Neural cell (in vitro differentiated cells): ENCODE measurements at regions not wholly inside any gene's neighbourhood (a gene's known extent, or its start where the extent isn't known, plus 50 kb on each side); places are given as distances from the start of the nearest gene placed in this dataset.
"Not testable (repeated sequence)": the region's sequence is repeated elsewhere in the genome, so short reads cannot be mapped to it uniquely, and the experiment has no call there.

Source experiments
- H2AFZ ChIP-seq: fragments of 200-600, 300-800 bp; sonication (generic), shearing (Covaris generic); 2 replicates; pipeline ENCODE4 v1.6.0; 2014; ENCODE audit warnings: low read depth, mild to moderate bottlenecking, antibody characterized with exemption, low read length, moderate library complexity
- H3F3A ChIP-seq: fragments of 200-600 bp; shearing (Covaris generic); 2 replicates; pipeline ENCODE4 v1.6.1; 2016; ENCODE audit warnings: mild to moderate bottlenecking, moderate library complexity, mixed read lengths, antibody characterized with exemption, low read length; ENCODE audit not compliant: insufficient read depth, poor library complexity, severe bottlenecking
- H3K27ac ChIP-seq: fragments of 200-600, 300-800 bp; sonication (generic), shearing (Covaris generic); 2 replicates; pipeline ENCODE4 v1.5.1; 2014; ENCODE audit warnings: mild to moderate bottlenecking, low read length, moderate library complexity
- H3K27me3 ChIP-seq: fragments of 300-800, 200-600 bp; sonication (generic), shearing (Covaris generic); 2 replicates; pipeline ENCODE4 v1.6.0; 2014; ENCODE audit warnings: mild to moderate bottlenecking, low read depth, low read length, moderate library complexity; ENCODE audit not compliant: insufficient read depth
- H3K36me3 ChIP-seq: fragments of 300-800, 200-600 bp; sonication (generic), shearing (Covaris generic); 2 replicates; pipeline ENCODE4 v1.5.1; 2014; ENCODE audit warnings: mild to moderate bottlenecking, antibody characterized with exemption, low read length, moderate library complexity; ENCODE audit not compliant: insufficient read depth
- H3K4me2 ChIP-seq: fragments of 300-800, 200-600 bp; sonication (generic), shearing (Covaris generic); 2 replicates; pipeline ENCODE4 v1.6.0; 2014; ENCODE audit warnings: mild to moderate bottlenecking, low read length
- H3K4me3 ChIP-seq: fragments of 300-800, 200-600 bp; sonication (generic), shearing (Covaris generic); 2 replicates; pipeline ENCODE4 v1.5.1; 2014; ENCODE audit warnings: mild to moderate bottlenecking, low read length, moderate library complexity
- H3K79me2 ChIP-seq: fragments of 200-600 bp; shearing (Covaris generic); replicated peaks from 2 replicates; pipeline ENCODE4 v1.6.0; 2014; ENCODE audit warnings: mild to moderate bottlenecking, low read length, moderate library complexity; ENCODE audit not compliant: insufficient read depth
- H3K9ac ChIP-seq: fragments of 300-800, 200-600 bp; sonication (generic), shearing (Covaris generic); 2 replicates; pipeline ENCODE4 v1.6.1; 2016; ENCODE audit warnings: mild to moderate bottlenecking, low read length, mixed read lengths
- H3K9me2 ChIP-seq: fragments of 200-600 bp; shearing (Covaris generic); 2 replicates; pipeline ENCODE4 v1.6.1; 2016; ENCODE audit warnings: mild to moderate bottlenecking, low read length, mixed read lengths; ENCODE audit not compliant: insufficient read depth
- H3K9me3 ChIP-seq: fragments of 200-600, 300-800 bp; sonication (generic), shearing (Covaris generic); 2 replicates; pipeline ENCODE4 v1.6.1; 2016; ENCODE audit warnings: mild to moderate bottlenecking, mixed run types, low read length, moderate library complexity, mixed read lengths
- H4K20me1 ChIP-seq: fragments of 200-600 bp; shearing (Covaris generic); 2 replicates; pipeline ENCODE4 v1.6.1; 2016; ENCODE audit warnings: mild to moderate bottlenecking, mixed run types; ENCODE audit not compliant: insufficient read depth
- EP300 ChIP-seq: fragments of 450-650 bp; conservative IDR thresholded peaks from 2 replicates; pipeline ENCODE4 v1.6.1; 2014; ENCODE audit warnings: antibody characterized with exemption, mild to moderate bottlenecking, moderate library complexity; ENCODE audit not compliant: poor library complexity, severe bottlenecking
- EZH2 ChIP-seq: fragments of 200-600, 300-800 bp; shearing (Covaris generic), sonication (generic); IDR thresholded peaks from 2 replicates; pipeline ENCODE4 v1.6.1; 2014; ENCODE audit warnings: antibody characterized with exemption, low read length, borderline replicate concordance, mild to moderate bottlenecking; ENCODE audit not compliant: insufficient read depth, poor library complexity, severe bottlenecking
- MXI1 ChIP-seq: fragments of 450-650 bp; conservative IDR thresholded peaks from 2 replicates; pipeline ENCODE4 v1.6.1; 2014; ENCODE audit warnings: antibody characterized with exemption, mild to moderate bottlenecking; ENCODE audit not compliant: poor library complexity, severe bottlenecking
- POLR2AphosphoS5 ChIP-seq: IDR thresholded peaks from 2 replicates; pipeline ENCODE4 v1.6.1; 2012
- RAD21 ChIP-seq: fragments of 450-650 bp; conservative IDR thresholded peaks from 2 replicates; pipeline ENCODE4 v1.6.1; 2014; ENCODE audit warnings: antibody characterized with exemption, mild to moderate bottlenecking, moderate library complexity
- SMC3 ChIP-seq: fragments of 450-650 bp; conservative IDR thresholded peaks from 2 replicates; pipeline ENCODE4 v1.6.1; 2014; ENCODE audit warnings: antibody characterized with exemption, mild to moderate bottlenecking, moderate library complexity; ENCODE audit not compliant: poor library complexity
- TAF1 ChIP-seq: IDR thresholded peaks from 2 replicates; pipeline ENCODE4 v1.6.1; 2012; ENCODE audit warnings: low read depth
- TF ChIP-seq, protein P1 (sequence below): fragments of 450-650 bp; IDR thresholded peaks from 2 replicates; pipeline ENCODE4 v1.5.1; 2014; ENCODE audit warnings: antibody characterized with exemption, mild to moderate bottlenecking, moderate library complexity; ENCODE audit not compliant: poor library complexity, severe bottlenecking
- TF ChIP-seq, protein P2 (sequence below): IDR thresholded peaks from 2 replicates; pipeline ENCODE4 v1.6.1; 2012; ENCODE audit warnings: borderline replicate concordance

DNA sequence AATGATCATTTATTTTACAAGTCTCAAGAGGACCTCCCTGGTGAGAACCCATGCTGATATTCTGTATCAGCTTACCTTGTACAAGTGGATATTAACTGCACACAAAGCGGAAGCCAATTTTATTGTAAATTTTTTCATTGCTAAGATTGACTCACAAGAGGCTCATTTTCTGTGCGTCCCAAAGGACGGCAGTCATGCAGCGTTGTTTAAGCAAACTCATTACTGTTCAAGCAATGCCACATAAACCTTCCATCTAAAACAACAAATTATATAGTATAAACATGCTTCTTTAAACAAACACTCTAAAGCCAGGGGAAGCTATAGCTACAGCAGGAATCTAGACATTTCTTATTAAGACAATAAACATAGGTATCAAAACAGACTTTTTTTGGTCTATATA, 575.3 kb downstream of the FRK start:
- no peaks in the 10 kb centered on the region for H3F3A ChIP-seq
- no peaks in the 10 kb centered on the region for H4K20me1 ChIP-seq
- no peaks in the 10 kb centered on the region for H3K79me2 ChIP-seq
- no peak overlapping the region for H3K4me3 ChIP-seq
- no peak overlapping the region for H2AFZ ChIP-seq
- no peak overlapping the region for H3K4me2 ChIP-seq
- no peaks in the 10 kb centered on the region for H3K9me2 ChIP-seq
- no peaks in the 10 kb centered on the region for H3K27me3 ChIP-seq
- H3K9ac ChIP-seq = no peak overlapping the region
- no peak overlapping the region for H3K27ac ChIP-seq
- no peak for TF ChIP-seq EP300
- TF ChIP-seq SMC3 = no peak
- TF ChIP-seq, protein P1, sequence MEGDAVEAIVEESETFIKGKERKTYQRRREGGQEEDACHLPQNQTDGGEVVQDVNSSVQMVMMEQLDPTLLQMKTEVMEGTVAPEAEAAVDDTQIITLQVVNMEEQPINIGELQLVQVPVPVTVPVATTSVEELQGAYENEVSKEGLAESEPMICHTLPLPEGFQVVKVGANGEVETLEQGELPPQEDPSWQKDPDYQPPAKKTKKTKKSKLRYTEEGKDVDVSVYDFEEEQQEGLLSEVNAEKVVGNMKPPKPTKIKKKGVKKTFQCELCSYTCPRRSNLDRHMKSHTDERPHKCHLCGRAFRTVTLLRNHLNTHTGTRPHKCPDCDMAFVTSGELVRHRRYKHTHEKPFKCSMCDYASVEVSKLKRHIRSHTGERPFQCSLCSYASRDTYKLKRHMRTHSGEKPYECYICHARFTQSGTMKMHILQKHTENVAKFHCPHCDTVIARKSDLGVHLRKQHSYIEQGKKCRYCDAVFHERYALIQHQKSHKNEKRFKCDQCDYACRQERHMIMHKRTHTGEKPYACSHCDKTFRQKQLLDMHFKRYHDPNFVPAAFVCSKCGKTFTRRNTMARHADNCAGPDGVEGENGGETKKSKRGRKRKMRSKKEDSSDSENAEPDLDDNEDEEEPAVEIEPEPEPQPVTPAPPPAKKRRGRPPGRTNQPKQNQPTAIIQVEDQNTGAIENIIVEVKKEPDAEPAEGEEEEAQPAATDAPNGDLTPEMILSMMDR = no peak
- TF ChIP-seq POLR2AphosphoS5 = no peak
- H3K36me3 ChIP-seq = no peaks in the 10 kb centered on the region
- H3K9me3 ChIP-seq = no peaks in the 10 kb centered on the region

DNA sequence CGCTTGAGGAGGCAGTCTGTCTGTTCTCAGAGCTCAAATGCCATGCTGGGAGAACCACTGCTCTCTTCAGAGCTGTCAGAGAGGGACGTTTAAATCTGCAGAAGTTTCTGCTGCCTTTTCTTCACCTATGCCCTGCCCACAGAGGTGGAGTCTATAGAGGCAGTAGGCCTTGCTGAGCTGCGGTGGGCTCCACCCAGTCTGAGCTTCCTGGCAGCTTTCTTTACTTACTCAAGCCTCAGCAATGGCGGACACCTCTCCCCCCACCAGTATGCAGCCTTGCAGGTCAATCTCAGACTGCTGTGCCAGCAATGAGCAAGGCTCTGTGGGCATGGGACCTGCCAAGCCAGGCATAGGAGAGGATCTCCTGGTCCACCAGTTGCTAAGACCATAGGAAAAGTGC, 580.1 kb downstream of the FRK start:
- not testable (repeated sequence) for H3K4me3 ChIP-seq

DNA sequence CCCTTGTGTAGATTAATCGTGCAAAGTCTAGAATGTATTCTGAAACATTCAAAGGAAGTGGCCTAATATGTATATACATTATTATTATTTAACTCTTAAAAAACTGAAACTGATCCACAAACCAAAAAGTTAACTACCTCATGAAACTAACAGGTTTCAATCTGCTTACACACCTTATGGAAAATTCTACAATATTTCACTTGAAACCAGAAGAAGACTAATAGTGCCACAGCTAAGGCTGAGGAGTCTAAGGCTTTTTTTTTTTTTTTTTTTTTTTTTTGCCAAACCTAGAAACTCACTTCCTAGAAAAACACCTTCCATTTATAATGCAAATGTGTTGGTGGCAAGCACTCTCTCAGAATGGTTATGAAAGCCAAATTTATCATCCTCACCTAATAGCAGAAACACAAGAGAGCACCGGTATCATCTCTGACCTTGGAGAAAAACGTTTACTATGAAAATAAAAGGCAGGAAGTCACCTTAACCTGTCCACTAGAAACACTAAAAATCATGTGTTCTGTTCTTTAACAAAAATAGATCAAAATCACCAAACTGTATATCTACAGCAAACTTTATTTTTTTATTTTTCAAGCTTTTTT, 586.1 kb downstream of the FRK start:
- no peaks in the 10 kb centered on the region for H3K79me2 ChIP-seq
- no peaks in the 10 kb centered on the region for H3K9me2 ChIP-seq
- no peak overlapping the region for H3K27ac ChIP-seq
- H3K27me3 ChIP-seq = no peaks in the 10 kb centered on the region
- H3K4me3 ChIP-seq = no peak overlapping the region
- no peak overlapping the region for H3K9ac ChIP-seq
- H3K4me2 ChIP-seq = no peak overlapping the region
- no peaks in the 10 kb centered on the region for H3K36me3 ChIP-seq
- H2AFZ ChIP-seq = no peak overlapping the region
- H4K20me1 ChIP-seq = no peaks in the 10 kb centered on the region
- no peaks in the 10 kb centered on the region for H3F3A ChIP-seq
- TF ChIP-seq, protein P2, sequence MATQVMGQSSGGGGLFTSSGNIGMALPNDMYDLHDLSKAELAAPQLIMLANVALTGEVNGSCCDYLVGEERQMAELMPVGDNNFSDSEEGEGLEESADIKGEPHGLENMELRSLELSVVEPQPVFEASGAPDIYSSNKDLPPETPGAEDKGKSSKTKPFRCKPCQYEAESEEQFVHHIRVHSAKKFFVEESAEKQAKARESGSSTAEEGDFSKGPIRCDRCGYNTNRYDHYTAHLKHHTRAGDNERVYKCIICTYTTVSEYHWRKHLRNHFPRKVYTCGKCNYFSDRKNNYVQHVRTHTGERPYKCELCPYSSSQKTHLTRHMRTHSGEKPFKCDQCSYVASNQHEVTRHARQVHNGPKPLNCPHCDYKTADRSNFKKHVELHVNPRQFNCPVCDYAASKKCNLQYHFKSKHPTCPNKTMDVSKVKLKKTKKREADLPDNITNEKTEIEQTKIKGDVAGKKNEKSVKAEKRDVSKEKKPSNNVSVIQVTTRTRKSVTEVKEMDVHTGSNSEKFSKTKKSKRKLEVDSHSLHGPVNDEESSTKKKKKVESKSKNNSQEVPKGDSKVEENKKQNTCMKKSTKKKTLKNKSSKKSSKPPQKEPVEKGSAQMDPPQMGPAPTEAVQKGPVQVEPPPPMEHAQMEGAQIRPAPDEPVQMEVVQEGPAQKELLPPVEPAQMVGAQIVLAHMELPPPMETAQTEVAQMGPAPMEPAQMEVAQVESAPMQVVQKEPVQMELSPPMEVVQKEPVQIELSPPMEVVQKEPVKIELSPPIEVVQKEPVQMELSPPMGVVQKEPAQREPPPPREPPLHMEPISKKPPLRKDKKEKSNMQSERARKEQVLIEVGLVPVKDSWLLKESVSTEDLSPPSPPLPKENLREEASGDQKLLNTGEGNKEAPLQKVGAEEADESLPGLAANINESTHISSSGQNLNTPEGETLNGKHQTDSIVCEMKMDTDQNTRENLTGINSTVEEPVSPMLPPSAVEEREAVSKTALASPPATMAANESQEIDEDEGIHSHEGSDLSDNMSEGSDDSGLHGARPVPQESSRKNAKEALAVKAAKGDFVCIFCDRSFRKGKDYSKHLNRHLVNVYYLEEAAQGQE = no peak
- TF ChIP-seq, protein P1 = no peak
- TF ChIP-seq TAF1 (no peak), EZH2 (no peak), SMC3 (no peak), RAD21 (no peak), MXI1 (no peak), EP300 (no peak), POLR2AphosphoS5 (no peak)
- no peaks in the 10 kb centered on the region for H3K9me3 ChIP-seq

More for the DNA sequence above, 580.1 kb downstream of the FRK start:
- not testable (repeated sequence) for H3K27ac ChIP-seq, H4K20me1 ChIP-seq, H3K79me2 ChIP-seq, H3K4me2 ChIP-seq, H2AFZ ChIP-seq, H3F3A ChIP-seq, H3K9ac ChIP-seq, H3K9me3 ChIP-seq, H3K9me2 ChIP-seq, H3K36me3 ChIP-seq, H3K27me3 ChIP-seq
